PFSK-1 (cell line): ENCODE measurements at regions not wholly inside any gene's neighbourhood (a gene's known extent, or its start where the extent isn't known, plus 50 kb on each side); places are given as distances from the start of the nearest gene placed in this dataset.

Experiments used
- FOXP2 ChIP-seq: optimal IDR thresholded peaks from 2 replicates; pipeline ENCODE3; 2011; ENCODE audit warnings: borderline replicate concordance, control low read depth, inconsistent platforms; ENCODE audit not compliant: insufficient read depth; ENCODE audit errors: extremely low read length, extremely low read depth
- POLR2AphosphoS5 ChIP-seq: IDR thresholded peaks from 2 replicates; pipeline ENCODE4 v1.6.1; 2012; ENCODE audit warnings: low read depth, mild to moderate bottlenecking, control low read depth, low read length, moderate library complexity
- REST ChIP-seq, 2 experiments: IDR thresholded peaks; 2 replicates each; pipeline versions ENCODE4 v1.6.1 to v1.8.0; 2011 to 2012; ENCODE audit warnings: low read depth in 2 of 2, low read length in 2 of 2, control low read depth in 1 of 2, inconsistent platforms in 1 of 2, mild to moderate bottlenecking in 1 of 2, moderate library complexity in 1 of 2; ENCODE audit not compliant: insufficient read depth in 1 of 2
- SIN3A ChIP-seq: IDR thresholded peaks from 2 replicates; pipeline ENCODE4 v1.6.1; 2012; ENCODE audit warnings: mild to moderate bottlenecking, low read length, moderate library complexity, borderline replicate concordance; ENCODE audit not compliant: insufficient read depth
- TAF1 ChIP-seq: IDR thresholded peaks from 2 replicates; pipeline ENCODE4 v1.6.1; 2012; ENCODE audit warnings: low read length, control low read depth, borderline replicate concordance; ENCODE audit not compliant: insufficient read depth

- TF ChIP-seq POLR2AphosphoS5 (no peak), REST (IDR thresholded peaks at IDR 0.05; ENCODE audit: insufficient read depth in 1 of 2, low read depth in 2 of 2, low read length in 2 of 2) (no peak), TAF1 (no peak), FOXP2 (no peak), SIN3A (no peak)
Measured at GRCh38 chr10:30731963-30732362, 102.4 kb upstream of the LYZL2 start.
